ENCODE measurements at regions not wholly inside any gene's neighbourhood (a gene's known extent, or its start where the extent isn't known, plus 50 kb on each side); places are given as distances from the start of the nearest gene placed in this dataset.

DNA sequence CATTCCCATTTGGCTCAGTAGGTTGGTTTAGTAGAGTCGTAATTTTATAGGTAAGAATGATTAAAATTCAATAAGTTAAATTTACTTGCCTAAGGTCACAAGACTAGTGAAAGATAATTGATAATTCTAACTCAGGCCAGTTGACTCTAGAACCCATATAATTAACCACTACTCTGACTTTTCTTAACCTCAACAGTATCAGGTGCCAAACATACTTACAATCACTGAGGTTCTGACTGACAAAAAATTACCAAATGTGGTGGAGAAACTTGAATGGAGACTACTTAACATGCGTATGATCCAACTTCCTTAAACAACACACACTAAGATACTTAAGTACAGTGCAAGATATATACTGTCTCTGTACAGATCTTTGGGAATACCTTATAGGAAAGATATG, 667.3 kb upstream of the SORCS1 start:
- H4K91ac ChIP-seq (replicated peaks; ENCODE audit: insufficient read length, low read length) = no peak overlapping the region
- TF ChIP-seq, protein P1, sequence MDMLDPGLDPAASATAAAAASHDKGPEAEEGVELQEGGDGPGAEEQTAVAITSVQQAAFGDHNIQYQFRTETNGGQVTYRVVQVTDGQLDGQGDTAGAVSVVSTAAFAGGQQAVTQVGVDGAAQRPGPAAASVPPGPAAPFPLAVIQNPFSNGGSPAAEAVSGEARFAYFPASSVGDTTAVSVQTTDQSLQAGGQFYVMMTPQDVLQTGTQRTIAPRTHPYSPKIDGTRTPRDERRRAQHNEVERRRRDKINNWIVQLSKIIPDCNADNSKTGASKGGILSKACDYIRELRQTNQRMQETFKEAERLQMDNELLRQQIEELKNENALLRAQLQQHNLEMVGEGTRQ (IDR thresholded peaks at IDR 0.05; ENCODE audit: low read length) = no peak
- TF ChIP-seq EGR1 (IDR thresholded peaks at IDR 0.05; ENCODE audit: borderline replicate concordance, low read depth, low read length) (no peak), SAP30 (IDR thresholded peaks at IDR 0.05; ENCODE audit: insufficient read depth, insufficient replicate concordance, low read length) (no peak), BRCA1 (IDR thresholded peaks at IDR 0.05; ENCODE audit: low read depth, low read length) (no peak), RFX5 (IDR thresholded peaks at IDR 0.05; ENCODE audit: borderline replicate concordance, low read depth, low read length) (no peak), CHD1 (IDR thresholded peaks at IDR 0.05; ENCODE audit: low read depth, low read length) (no peak)
- H3K27ac ChIP-seq (ENCODE audit: low read depth, low read length) = no peak overlapping the region
- no peak overlapping the region for H3K56ac ChIP-seq (replicated peaks; ENCODE audit: insufficient read length, low read depth, low read length)
- H3K4me1 ChIP-seq (replicated peaks in 1 of 4; ENCODE audit: control insufficient read depth in 3 of 4, insufficient read depth in 4 of 4, low read length in 3 of 4) = no peaks in the 10 kb centered on the region
- H2AK5ac ChIP-seq (ENCODE audit: low read depth, low read length) = no peak overlapping the region
- H3K4me3 ChIP-seq (ENCODE audit: extremely low read depth in 1 of 4, insufficient read depth in 2 of 4, low read depth in 3 of 4, low read length in 4 of 4) = no peak overlapping the region
- no peak overlapping the region for H2AFZ ChIP-seq (ENCODE audit: low read length)
- H3K9ac ChIP-seq (replicated peaks in 1 of 4; ENCODE audit: extremely low read depth in 1 of 4, low read depth in 3 of 4, low read length in 3 of 4) = no peak overlapping the region
- H3K4ac ChIP-seq (replicated peaks; ENCODE audit: insufficient read length, low read depth, low read length) = no peak overlapping the region
- WGBS, 2 experiments (ENCODE audit: extremely low coverage in 1 of 2, insufficient coverage in 1 of 2, insufficient read length in 1 of 2, insufficient replicate concordance in 2 of 2, low coverage in 1 of 2, low lambda C conversion rate in 2 of 2, missing lambda C conversion rate in 1 of 2) = 87% methylated on average over 2 of the region's 2 CpGs; no CpG with 5 or more reads in 1 of the 2 experiments
- no peak overlapping the region for H2BK5ac ChIP-seq (ENCODE audit: low read depth, low read length)
- H2BK12ac ChIP-seq (ENCODE audit: low read depth, low read length) = no peak overlapping the region
- no peak overlapping the region for H2BK15ac ChIP-seq (ENCODE audit: low read length)
- H2BK120ac ChIP-seq (replicated peaks; ENCODE audit: low read depth, low read length) = no peak overlapping the region
- ChIA-PET CTCF (ENCODE audit: partially characterized antibody) (no interaction called here), POLR2A (ENCODE audit: partially characterized antibody) (no interaction called here)
- H3K27me3 ChIP-seq (replicated peaks in 1 of 4; ENCODE audit: control insufficient read depth in 3 of 4, extremely low read depth in 1 of 4, insufficient read depth in 3 of 4, low read length in 3 of 4) = no peaks in the 10 kb centered on the region
- H3K23ac ChIP-seq (ENCODE audit: insufficient read length) = no peak overlapping the region
- H3K9me3 ChIP-seq (ENCODE audit: insufficient read depth in 2 of 2, low read depth in 1 of 2, low read length in 1 of 2) = 0 out of 4 replicates have a peak, but pooled peaks cover 0 to 3% of the 10 kb centered on the region in 2 experiments
- H4K5ac ChIP-seq (ENCODE audit: insufficient read length, low read depth, low read length) = no peak overlapping the region
- no peaks in the 10 kb centered on the region for H3K36me3 ChIP-seq (ENCODE audit: control insufficient read depth in 2 of 4, insufficient read depth in 4 of 4, low read length in 3 of 4)
- H4K20me1 ChIP-seq (replicated peaks in 1 of 2; ENCODE audit: control insufficient read depth in 1 of 2, insufficient read depth in 2 of 2, low read length in 2 of 2) = no peaks in the 10 kb centered on the region
- no peak overlapping the region for H4K8ac ChIP-seq (ENCODE audit: extremely low read depth, insufficient read depth, low read length)
- H3K23me2 ChIP-seq (ENCODE audit: low read depth, low read length) = no peaks in the 10 kb centered on the region
- H3K79me1 ChIP-seq (ENCODE audit: low read depth, low read length) = no peaks in the 10 kb centered on the region
- H2BK20ac ChIP-seq (ENCODE audit: low read length) = no peak overlapping the region
- H3K79me2 ChIP-seq (ENCODE audit: control insufficient read depth in 1 of 2, insufficient read depth in 2 of 2, low read length in 2 of 2) = no peaks in the 10 kb centered on the region
- H3K4me2 ChIP-seq (ENCODE audit: insufficient read depth in 1 of 2, low read depth in 2 of 2, low read length in 2 of 2) = no peak overlapping the region
- H3K18ac ChIP-seq (ENCODE audit: extremely low read depth, low read length) = no peak overlapping the region
- DNase-seq (ENCODE audit: low read depth in 1 of 2, low spot score in 2 of 2) (no peak), FAIRE-seq (no peak)
- no peak overlapping the region for H3K14ac ChIP-seq (ENCODE audit: insufficient read length)
